GM19372 (cell line): ENCODE measurements at regions not wholly inside any gene's neighbourhood (a gene's known extent, or its start where the extent isn't known, plus 50 kb on each side); places are given as distances from the start of the nearest gene placed in this dataset.

ENCODE experiments used
- ATAC-seq: cut with Tn5 transposase; IDR thresholded peaks from one replicate; pipeline ENCODE4 v1.9.1; 2021; ENCODE audit warnings: mild to moderate bottlenecking, low read depth, moderate library complexity; ENCODE audit not compliant: unreplicated experiment

DNA sequence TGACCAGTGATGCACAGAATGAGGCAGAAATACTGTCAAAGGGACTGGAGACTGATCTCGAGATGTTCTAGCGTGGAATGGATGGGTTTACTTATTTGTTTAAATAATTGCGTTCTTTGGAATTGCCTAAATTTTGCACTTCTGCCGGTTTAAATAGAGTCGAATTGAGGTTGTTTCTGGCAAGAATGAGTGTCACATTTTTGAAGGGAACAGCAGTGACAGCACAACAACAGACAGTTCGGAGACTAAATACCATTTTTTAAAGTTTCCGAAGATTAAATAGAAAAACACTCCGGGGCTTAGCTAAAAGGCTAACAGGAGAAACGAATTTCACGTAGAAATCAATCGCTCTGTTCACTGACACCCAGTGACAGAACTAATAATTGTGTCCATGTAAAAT is 969.2 kb upstream of the RBFOX1 start:
- no peak for ATAC-seq

GRCh38 chr16:6362321-6362720 is 970.3 kb upstream of the RBFOX1 start:
- no peak for ATAC-seq

DNA sequence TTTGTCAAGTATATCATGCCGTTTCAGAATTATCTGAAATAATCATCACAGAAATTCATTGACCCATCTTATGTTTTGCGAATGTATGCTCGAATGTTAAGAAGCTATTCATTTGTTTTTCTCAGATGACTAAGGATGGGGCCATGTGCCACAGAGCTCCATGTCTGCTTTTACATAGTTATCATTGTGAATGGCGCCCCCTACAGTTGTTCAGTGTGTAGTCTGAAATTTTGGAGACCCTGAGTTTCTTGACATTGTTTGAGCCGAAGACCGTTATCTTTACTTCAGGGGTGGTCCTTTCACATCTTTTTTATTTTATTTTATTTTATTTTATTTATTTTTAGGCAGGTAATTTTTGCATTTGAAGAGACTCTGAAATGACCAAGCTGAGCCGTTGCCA is 972.0 kb upstream of the RBFOX1 start:
- no peak for ATAC-seq

DNA sequence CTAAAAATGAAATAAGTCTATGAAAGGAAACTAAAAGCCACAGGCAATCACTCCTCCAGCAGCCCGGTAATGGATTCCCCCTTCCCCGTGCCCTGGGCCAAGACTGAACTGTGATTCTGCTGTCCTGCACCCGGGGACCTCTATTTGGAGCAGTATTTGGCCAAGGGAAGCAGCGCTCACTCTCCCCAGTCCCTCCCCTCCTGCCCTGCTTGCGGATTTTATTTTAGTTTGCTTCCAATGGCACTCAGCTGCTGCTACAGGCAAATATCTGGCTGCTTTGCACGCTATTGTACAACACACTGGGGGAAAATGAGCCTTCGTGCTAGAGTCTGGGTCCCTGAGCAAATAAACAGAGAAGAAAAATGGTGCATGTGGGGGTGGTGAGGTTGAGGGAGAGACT is 975.7 kb upstream of the RBFOX1 start:
- no peak for ATAC-seq

GRCh38 chr16:6349725-6350124 is 982.9 kb upstream of the RBFOX1 start:
- no peak for ATAC-seq

DNA sequence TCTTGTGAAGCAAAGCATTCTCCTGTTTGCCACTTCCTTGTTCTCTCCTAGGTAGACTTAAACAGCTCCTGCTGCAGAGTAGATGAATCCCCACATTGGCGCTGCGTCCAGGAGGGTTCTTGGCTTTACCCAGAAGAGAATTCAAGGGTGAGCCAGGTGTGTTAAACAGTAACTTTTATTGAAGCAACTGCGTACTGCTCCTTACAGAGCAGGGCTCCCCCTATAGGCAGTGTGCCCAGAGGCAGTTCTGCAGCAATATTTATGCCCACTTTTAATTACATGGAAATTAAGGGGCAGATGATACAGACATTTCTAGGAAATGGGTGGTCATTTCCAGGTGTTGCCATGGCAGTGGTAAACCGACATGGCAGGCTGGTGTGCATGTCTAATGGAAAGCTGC is 987.6 kb upstream of the RBFOX1 start:
- no peak for ATAC-seq

DNA sequence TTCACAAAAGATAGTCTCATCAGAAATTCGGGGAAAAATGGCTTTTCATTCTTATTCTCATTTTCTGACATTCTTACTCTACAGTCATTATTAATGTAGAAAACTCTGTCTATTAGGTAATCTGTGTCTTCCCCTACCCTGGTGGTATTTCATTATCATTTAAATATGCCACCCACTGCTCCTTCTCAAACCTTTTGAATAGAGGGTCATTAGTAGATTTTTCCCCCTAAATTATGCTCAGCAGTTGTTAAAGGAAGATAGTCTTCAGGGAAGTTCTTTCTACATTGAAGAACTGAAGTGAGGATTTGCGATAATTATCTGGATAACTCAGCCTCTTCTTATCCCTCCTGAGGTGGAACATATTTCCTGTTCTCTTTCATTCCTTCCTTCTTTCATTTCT is 989.5 kb upstream of the RBFOX1 start:
- ATAC-seq = no peak

DNA sequence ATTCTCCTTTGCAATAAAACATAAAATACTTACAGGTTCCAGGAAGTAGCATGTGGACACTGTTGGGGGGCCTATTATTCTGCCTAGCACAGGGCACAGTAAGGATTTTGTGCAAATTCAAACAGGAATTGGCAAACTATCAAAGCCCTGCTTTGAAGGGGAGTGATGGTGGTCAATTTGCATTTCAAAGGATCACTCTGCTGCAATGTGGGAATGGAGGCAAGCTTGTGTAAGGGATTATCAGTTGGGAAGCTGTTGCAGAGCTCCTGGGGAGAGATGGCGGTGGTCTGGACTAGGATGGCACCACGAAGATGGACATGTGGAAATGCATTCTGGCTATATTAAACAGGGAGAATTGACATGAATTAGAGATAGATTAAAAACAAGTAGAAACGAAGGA is 990.7 kb upstream of the RBFOX1 start:
- no peak for ATAC-seq

GRCh38 chr16:6335072-6335471 is 997.6 kb upstream of the RBFOX1 start:
- no peak for ATAC-seq

- no peak for ATAC-seq
Observed at GRCh38 chr16:6331770-6332169, 1000.9 kb upstream of the RBFOX1 start.

- no peak for ATAC-seq
Observed at GRCh38 chr16:6317934-6318333, 1014.7 kb upstream of the RBFOX1 start.

GRCh38 chr16:6309271-6309670 is 1023.4 kb upstream of the RBFOX1 start:
- ATAC-seq = no peak

DNA sequence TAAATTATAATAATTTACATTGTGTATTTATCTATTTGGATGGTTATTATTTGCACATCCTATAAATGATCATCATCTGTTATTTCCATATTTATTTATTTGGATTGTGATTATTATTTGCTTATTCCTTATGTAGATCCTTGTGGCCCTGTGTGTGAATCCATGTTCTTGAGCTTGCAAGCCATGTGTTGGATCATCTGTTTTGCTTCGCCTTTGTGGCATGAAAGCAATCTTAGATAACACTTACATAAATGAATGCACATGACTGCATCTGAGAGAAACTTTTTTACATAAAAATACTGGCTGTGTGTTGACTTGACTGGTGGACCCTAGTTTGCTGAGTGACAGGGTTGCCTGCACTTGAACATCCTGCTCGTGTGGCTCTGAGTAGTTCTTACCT is 1024.5 kb upstream of the RBFOX1 start:
- ATAC-seq = no peak

DNA sequence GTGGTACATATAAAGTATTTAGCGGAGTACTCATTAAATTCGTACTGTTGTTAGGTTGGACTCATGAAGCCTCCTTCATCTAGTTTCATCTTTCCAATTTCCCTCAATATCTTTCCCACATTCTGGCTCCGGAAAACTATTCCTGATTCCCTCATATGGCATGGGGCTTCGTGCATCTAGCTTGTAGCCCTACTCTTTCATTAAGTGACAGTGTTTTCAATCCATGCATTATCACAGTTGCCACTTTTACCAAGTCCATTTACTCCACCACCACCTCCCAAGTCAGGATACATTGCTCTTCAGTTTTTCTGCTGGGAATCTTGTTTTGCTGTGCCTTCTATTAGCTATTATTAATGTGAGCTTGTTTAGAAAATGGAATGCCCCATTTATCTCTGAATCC is 1032.1 kb upstream of the RBFOX1 start:
- ATAC-seq = no peak

DNA sequence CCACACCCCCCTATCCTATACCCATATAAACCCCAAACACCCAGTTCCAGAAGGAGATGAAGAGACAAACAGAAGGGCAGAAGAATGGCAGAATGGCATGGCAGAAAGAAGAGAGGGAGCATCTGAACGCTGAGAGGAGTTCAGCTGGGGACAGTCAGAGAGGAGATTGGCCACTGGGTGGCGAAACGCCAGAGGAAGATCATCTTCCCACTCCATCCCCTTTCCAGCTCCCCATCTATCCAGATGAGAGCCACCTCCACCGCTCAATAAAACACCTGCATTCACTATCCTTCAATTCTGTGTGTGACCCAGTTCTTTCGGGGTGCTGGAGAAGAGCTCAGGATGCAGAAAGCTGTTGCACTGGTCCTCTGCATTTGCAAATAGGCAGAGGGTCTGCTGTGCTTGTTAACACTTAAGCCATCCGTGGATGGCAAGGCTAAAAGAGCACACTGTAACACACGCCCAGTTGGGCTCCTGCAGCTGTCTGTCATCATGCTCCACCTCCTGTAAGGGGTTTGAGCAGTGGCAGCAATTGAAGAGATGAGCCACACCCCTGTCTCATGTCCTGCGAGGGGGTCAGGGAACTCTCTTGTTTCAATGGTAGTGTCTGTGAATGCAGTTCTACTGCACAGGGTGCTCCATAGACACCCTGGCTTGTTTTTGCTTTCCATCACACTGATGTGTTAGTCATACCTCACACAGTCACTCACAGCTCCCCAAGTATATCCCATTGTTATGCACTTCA is 1034.8 kb upstream of the RBFOX1 start:
- no peak for ATAC-seq

GRCh38 chr16:6286176-6286575 is 1046.5 kb upstream of the RBFOX1 start:
- no peak for ATAC-seq

- no peak for ATAC-seq
Observed at GRCh38 chr16:6284731-6285130, 1047.9 kb upstream of the RBFOX1 start.

GRCh38 chr16:6281994-6282393 is 1050.7 kb upstream of the RBFOX1 start:
- ATAC-seq = no peak

DNA sequence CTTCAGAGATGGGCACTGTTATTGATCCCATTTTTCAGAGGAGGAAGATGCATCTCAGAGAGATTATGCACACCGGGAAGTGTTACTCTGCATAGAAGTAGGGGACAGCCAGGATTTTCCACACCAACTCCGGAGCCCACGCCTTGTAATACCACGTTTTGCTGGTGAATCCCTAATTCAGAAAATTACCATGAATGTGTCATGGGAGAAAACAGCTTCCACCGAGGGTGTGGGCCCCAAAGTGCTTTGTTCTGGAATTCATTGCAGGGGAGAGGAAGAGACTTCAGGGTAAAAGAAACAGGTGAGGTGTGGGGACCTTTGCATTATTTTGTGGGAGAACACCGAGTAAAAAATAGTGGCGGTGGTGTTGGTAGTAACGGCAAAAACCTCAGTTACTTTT is 1051.4 kb upstream of the RBFOX1 start:
- no peak for ATAC-seq

GRCh38 chr16:6280055-6280454 is 1052.6 kb upstream of the RBFOX1 start:
- ATAC-seq = no peak

GRCh38 chr16:6279286-6279685 is 1053.4 kb upstream of the RBFOX1 start:
- no peak for ATAC-seq

DNA sequence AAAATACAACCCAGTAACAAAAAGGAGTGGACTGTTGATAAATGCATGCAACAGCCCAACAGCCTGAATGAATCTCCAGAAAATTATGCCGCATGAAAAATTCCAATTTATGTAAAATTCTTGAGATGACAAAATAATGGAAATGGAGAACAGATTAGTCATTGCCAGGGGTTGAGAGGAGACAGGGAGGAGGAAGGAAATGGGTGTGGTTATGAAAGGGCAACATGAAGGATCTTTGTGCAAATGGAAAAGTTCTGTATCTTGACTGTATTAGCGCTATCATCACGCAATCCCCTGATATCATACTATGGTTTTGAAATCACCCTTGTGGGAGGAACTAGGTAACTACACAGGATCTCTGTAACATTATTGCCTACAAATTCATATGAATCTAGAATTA is 1058.3 kb upstream of the RBFOX1 start:
- ATAC-seq = no peak

GRCh38 chr16:6267682-6268081 is 1065.0 kb upstream of the RBFOX1 start:
- no peak for ATAC-seq
